ENCODE measurements at regions not wholly inside any gene's neighbourhood (a gene's known extent, or its start where the extent isn't known, plus 50 kb on each side); places are given as distances from the start of the nearest gene placed in this dataset.

GRCh38 chr9:7947577-7947976 lies 148.0 kb upstream of the DMAC1 start:
- no peak for TF ChIP-seq CTCF (IDR thresholded peaks at IDR 0.05; ENCODE audit: insufficient read depth in 1 of 2, low read depth in 1 of 2, low read length in 1 of 2, severe bottlenecking in 1 of 2, unreplicated experiment in 1 of 2)
- Mint-ChIP-seq H3K27me3 (ENCODE audit: insufficient read depth, unreplicated experiment) (no peaks in the 10 kb centered on the region), H3K27ac (ENCODE audit: unreplicated experiment) (no peak overlapping the region), H3K9me3 (ENCODE audit: unreplicated experiment) (no peaks in the 10 kb centered on the region), H3K4me1 (ENCODE audit: low read depth, unreplicated experiment) (no peaks in the 10 kb centered on the region), H3K4me3 (ENCODE audit: unreplicated experiment) (no peak overlapping the region), H3K36me3 (ENCODE audit: insufficient read depth, unreplicated experiment) (no peaks in the 10 kb centered on the region)
- no peak for DNase-seq
- CTCF ChIA-PET = no interaction called here
- intact Hi-C loops (cut with micrococcal nuclease; ENCODE audit: unreplicated experiment) = no loop called here
- Histone ChIP-seq H3K9me3 (no peaks in the 10 kb centered on the region), H3K4me1 (no peaks in the 10 kb centered on the region), H3K4me3 (ENCODE audit: low read depth, low read length) (no peak overlapping the region), H3K36me3 (ENCODE audit: control insufficient read depth, insufficient read depth, low read length) (no peaks in the 10 kb centered on the region), H3K27me3 (replicated peaks; ENCODE audit: control insufficient read depth, insufficient read depth, low read length) (no peaks in the 10 kb centered on the region)
- no TSS peak for BruUV-seq (replicated peaks)
- POLR2A ChIA-PET = no interaction called here

GRCh38 chr9:7946458-7946857 lies 146.9 kb upstream of the DMAC1 start:
- no peak for DNase-seq
- intact Hi-C loops (cut with micrococcal nuclease; ENCODE audit: unreplicated experiment) = no loop called here
- TF ChIP-seq CTCF (IDR thresholded peaks at IDR 0.05; ENCODE audit: insufficient read depth in 1 of 2, low read depth in 1 of 2, low read length in 1 of 2, severe bottlenecking in 1 of 2, unreplicated experiment in 1 of 2) = no peak
- no peaks in the 10 kb centered on the region for H3K36me3 Mint-ChIP-seq (ENCODE audit: insufficient read depth, unreplicated experiment)
- Histone ChIP-seq H3K27me3 (replicated peaks; ENCODE audit: control insufficient read depth, insufficient read depth, low read length) (no peaks in the 10 kb centered on the region), H3K4me3 (ENCODE audit: low read depth, low read length) (no peak overlapping the region), H3K4me1 (no peaks in the 10 kb centered on the region), H3K36me3 (ENCODE audit: control insufficient read depth, insufficient read depth, low read length) (no peaks in the 10 kb centered on the region), H3K9me3 (no peaks in the 10 kb centered on the region)
- no peak overlapping the region for H3K27ac Mint-ChIP-seq (ENCODE audit: unreplicated experiment)
- no peaks in the 10 kb centered on the region for H3K27me3 Mint-ChIP-seq (ENCODE audit: insufficient read depth, unreplicated experiment)
- no peaks in the 10 kb centered on the region for H3K9me3 Mint-ChIP-seq (ENCODE audit: unreplicated experiment)
- POLR2A ChIA-PET = no interaction called here
- H3K4me1 Mint-ChIP-seq (ENCODE audit: low read depth, unreplicated experiment) = no peaks in the 10 kb centered on the region
- BruUV-seq (replicated peaks) = no TSS peak
- H3K4me3 Mint-ChIP-seq (ENCODE audit: unreplicated experiment) = no peak overlapping the region
- CTCF ChIA-PET = no interaction called here

- intact Hi-C loops (cut with micrococcal nuclease; ENCODE audit: unreplicated experiment) = no loop called here
- peaks cover 10% of the 10 kb centered on the region for H3K9me3 Mint-ChIP-seq (ENCODE audit: unreplicated experiment)
- H3K27me3 ChIP-seq (replicated peaks; ENCODE audit: control insufficient read depth, insufficient read depth, low read length) = no peaks in the 10 kb centered on the region
- H3K27me3 Mint-ChIP-seq (ENCODE audit: insufficient read depth, unreplicated experiment) = no peaks in the 10 kb centered on the region
- no TSS peak for BruUV-seq (replicated peaks)
- DNase-seq = no peak
- no peak overlapping the region for H3K4me3 ChIP-seq (ENCODE audit: low read depth, low read length)
- POLR2A ChIA-PET = no interaction called here
- no peak overlapping the region for H3K27ac Mint-ChIP-seq (ENCODE audit: unreplicated experiment)
- no peaks in the 10 kb centered on the region for H3K36me3 ChIP-seq (ENCODE audit: control insufficient read depth, insufficient read depth, low read length)
- no peaks in the 10 kb centered on the region for H3K4me1 ChIP-seq
- H3K36me3 Mint-ChIP-seq (ENCODE audit: insufficient read depth, unreplicated experiment) = no peaks in the 10 kb centered on the region
- TF ChIP-seq CTCF (IDR thresholded peaks at IDR 0.05; ENCODE audit: insufficient read depth in 1 of 2, low read depth in 1 of 2, low read length in 1 of 2, severe bottlenecking in 1 of 2, unreplicated experiment in 1 of 2) = no peak
- no peaks in the 10 kb centered on the region for H3K4me1 Mint-ChIP-seq (ENCODE audit: low read depth, unreplicated experiment)
- H3K4me3 Mint-ChIP-seq (ENCODE audit: unreplicated experiment) = no peak overlapping the region
- no peaks in the 10 kb centered on the region for H3K9me3 ChIP-seq
- CTCF ChIA-PET = no interaction called here
Observed at GRCh38 chr9:7944572-7944971, 145.0 kb upstream of the DMAC1 start.
